K562 (cell line): ENCODE measurements at regions not wholly inside any gene's neighbourhood (a gene's known extent, or its start where the extent isn't known, plus 50 kb on each side); places are given as distances from the start of the nearest gene placed in this dataset.

ENCODE experiments used
- ATAC-seq: fragments of 200-7000 bp; cut with Tn5 transposase; 3 replicates; pipeline ENCODE4 v1.9.1; 2020; ENCODE audit warnings: moderate library complexity
- BruUV-seq: library from RNA; stranded (reverse); fragments of 400-500 nt; replicated peaks from 2 replicates; lab custom pipeline; 2021; lab: Mats Ljungman, UMichigan
- CTCF ChIA-PET: fragments of 300-600 bp; formaldehyde crosslinking; extraction: SDS; loops from one replicate; lab custom pipeline; 2021; ENCODE audit warnings: low intra/inter-chr PET ratio; lab: Yijun Ruan, JAX
- POLR2A ChIA-PET: fragments of 300-600, 350-650 bp; sonication (Branson Sonifier 250); formaldehyde crosslinking; extraction: SDS; loops from one replicate; lab custom pipeline; 2021; ENCODE audit warnings: antibody characterized with exemption, inconsistent platforms; lab: Yijun Ruan, JAX
- DNase-seq, 4 experiments: peaks; one replicate each; pipeline versions ENCODE4 v3.0.0 to v3.0.0-alpha.2; 2011 to 2018; ENCODE audit warnings: low spot score in 3 of 4, mixed read lengths in 3 of 4; ENCODE audit errors: extremely low read depth in 1 of 4
- FAIRE-seq: peaks from 2 replicates; lab custom pipeline; 2011; peaks lifted over from hg19 to GRCh38; lab: Jason Lieb, UNC
- H2AFZ ChIP-seq: 2 replicates; pipeline ENCODE4 v1.6.0; 2011; ENCODE audit warnings: low read depth, low read length, control low read depth, inconsistent platforms
- H3K27ac ChIP-seq: fragments of 200-600 bp; 3 replicates; pipeline ENCODE4 v1.8.0; 2011; ENCODE audit warnings: low read depth, mild to moderate bottlenecking, control low read depth, inconsistent platforms, low read length, moderate library complexity, mixed read lengths; ENCODE audit errors: extremely low read depth
- H3K27me3 ChIP-seq, 2 experiments: fragments of 300-600 bp in 1 of 2; 2 replicates in 1 of 2; 3 replicates in 1 of 2; pipeline versions ENCODE4 v1.6.0 to v1.8.0; 2011; ENCODE audit warnings: inconsistent platforms in 2 of 2, low read length in 2 of 2, mild to moderate bottlenecking in 1 of 2, mixed read lengths in 1 of 2, moderate library complexity in 1 of 2; ENCODE audit not compliant: control insufficient read depth in 2 of 2, insufficient read depth in 2 of 2
- H3K36me3 ChIP-seq: fragments of 300-600 bp; 3 replicates; pipeline ENCODE4 v1.8.0; 2011; ENCODE audit warnings: mild to moderate bottlenecking, low read length, inconsistent platforms; ENCODE audit not compliant: control insufficient read depth, insufficient read depth
- H3K4me1 ChIP-seq, 2 experiments: fragments of 200-600 bp in 1 of 2; replicated peaks in 1 of 2; 2 replicates in 1 of 2; 3 replicates in 1 of 2; pipeline versions ENCODE4 v1.5.1 to v1.8.0; 2011; ENCODE audit warnings: inconsistent platforms in 2 of 2, low read length in 2 of 2, mild to moderate bottlenecking in 1 of 2, mixed read lengths in 1 of 2, moderate library complexity in 1 of 2; ENCODE audit not compliant: control insufficient read depth in 2 of 2, insufficient read depth in 2 of 2
- H3K4me2 ChIP-seq: 2 replicates; pipeline ENCODE4 v1.6.1; 2011; ENCODE audit warnings: low read length, control low read depth, inconsistent platforms, mixed read lengths; ENCODE audit not compliant: insufficient read depth
- H3K4me3 ChIP-seq: fragments of 200-600 bp; sonication (generic), shearing (Covaris generic); 2 replicates; pipeline ENCODE4 v1.5.1; 2016; ENCODE audit warnings: control low read depth, inconsistent platforms
- H3K79me2 ChIP-seq: fragments of 200-600 bp; 3 replicates; pipeline ENCODE4 v1.8.0; 2011; ENCODE audit warnings: low read length, inconsistent platforms; ENCODE audit not compliant: control insufficient read depth, insufficient read depth
- H3K9ac ChIP-seq, 2 experiments: 2 replicates each; pipeline versions ENCODE4 v1.6.0 to v1.6.1; 2011; ENCODE audit warnings: low read depth in 2 of 2, low read length in 2 of 2, control low read depth in 1 of 2, inconsistent platforms in 1 of 2, mild to moderate bottlenecking in 1 of 2, mixed read lengths in 1 of 2; ENCODE audit not compliant: insufficient read depth in 1 of 2
- H3K9me1 ChIP-seq: one replicate; pipeline ENCODE4 v1.6.0; 2011; ENCODE audit warnings: inconsistent platforms, mild to moderate bottlenecking, low read length, moderate library complexity; ENCODE audit not compliant: control insufficient read depth, insufficient read depth
- H3K9me3 ChIP-seq: replicated peaks from 2 replicates; pipeline ENCODE4 v1.5.1; 2011; ENCODE audit warnings: low read depth, low read length, inconsistent platforms; ENCODE audit not compliant: control insufficient read depth, insufficient read depth
- H4K20me1 ChIP-seq: replicated peaks from 2 replicates; pipeline ENCODE4 v1.6.1; 2011; ENCODE audit warnings: low read length, inconsistent platforms, mixed read lengths; ENCODE audit not compliant: control insufficient read depth, insufficient read depth
- ARHGAP35 ChIP-seq: fragments of 450-650 bp; IDR thresholded peaks from 2 replicates; pipeline ENCODE4 v1.6.1; 2018; ENCODE audit not compliant: partially characterized antibody
- GATA2 ChIP-seq: sonication (generic); formaldehyde crosslinking; IDR thresholded peaks from 2 replicates; pipeline ENCODE4 v1.4.0; 2020; ENCODE audit warnings: mild to moderate bottlenecking, missing genetic modification reagents
- LCOR ChIP-seq: sonication (generic); formaldehyde crosslinking; IDR thresholded peaks from 2 replicates; pipeline ENCODE4 v1.8.0; 2022; ENCODE audit warnings: mild to moderate bottlenecking, missing genetic modification reagents
- POLR2AphosphoS2 ChIP-seq: IDR thresholded peaks from 2 replicates; pipeline ENCODE4 v1.6.1; 2012; ENCODE audit warnings: low read length, improper control_type of control experiment
- RBM14 ChIP-seq: fragments of 200-400 bp; formaldehyde crosslinking; IDR thresholded peaks from 2 replicates; pipeline ENCODE4 v1.6.1; 2018; ENCODE audit warnings: low read depth, mild to moderate bottlenecking, low read length, moderate library complexity, borderline replicate concordance; ENCODE audit not compliant: insufficient read depth
- TCFL5 ChIP-seq: fragments of 250-450 bp; sonication (Bioruptor Pico); conservative IDR thresholded peaks from 2 replicates; pipeline ENCODE4 v1.6.1; 2021; ENCODE audit warnings: mild to moderate bottlenecking, moderate library complexity, matching md5 sums
- TRIM24 ChIP-seq, 2 experiments: fragments of 450-650 bp; IDR thresholded peaks; 2 replicates each; pipeline ENCODE4 v1.6.1; 2016
- ZNF354B ChIP-seq: fragments of 250-450 bp; sonication (Bioruptor Pico); IDR thresholded peaks from 2 replicates; pipeline ENCODE4 v1.4.0; 2020
- WGBS: fragments of 100-300 bp; shearing (Covaris generic); methylation state at CpG from one replicate; pipeline ENCODE4 v1.1.6; 2016; ENCODE audit warnings: low coverage, mixed read lengths; ENCODE audit not compliant: insufficient coverage; ENCODE audit errors: missing lambda C conversion rate; 5-methylcytosine and 5-hydroxymethylcytosine counted together
- in situ Hi-C: fragments of 300-500 bp; cut with MboI; formaldehyde crosslinking; loops from 4 replicates; pipeline ENCODE4 v1.15.0; 2018; ENCODE audit warnings: inconsistent platforms, mixed read lengths
- intact Hi-C: fragments of 100-400 bp; cut with micrococcal nuclease; formaldehyde crosslinking; loops from 2 replicates; pipeline ENCODE4 v1.14.2; 2022
- TF ChIP-seq, protein P1 (sequence below): fragments of 250-450 bp; sonication (Bioruptor Pico); IDR thresholded peaks from 2 replicates; pipeline ENCODE4 v1.4.0; 2020; ENCODE audit warnings: mild to moderate bottlenecking, moderate library complexity
- TF ChIP-seq, protein P2 (sequence below): fragments of 200-400 bp; formaldehyde crosslinking; IDR thresholded peaks from 2 replicates; pipeline ENCODE4 v1.6.1; 2017; ENCODE audit warnings: mild to moderate bottlenecking, low read depth, low read length, moderate library complexity
- TF ChIP-seq, protein P3 (sequence below): IDR thresholded peaks from 2 replicates; pipeline ENCODE4 v1.6.1; 2014; ENCODE audit warnings: antibody characterized with exemption
- TF ChIP-seq, protein P4 (sequence below): fragments of 250-450 bp; sonication (Bioruptor Pico); IDR thresholded peaks from 2 replicates; pipeline ENCODE4 v1.8.0; 2022; ENCODE audit warnings: moderate library complexity, mild to moderate bottlenecking, inconsistent platforms
- TF ChIP-seq, protein P5 (sequence below): fragments of 450-650 bp; formaldehyde crosslinking; IDR thresholded peaks from 2 replicates; pipeline ENCODE4 v1.4.0; 2020; ENCODE audit warnings: mild to moderate bottlenecking, moderate library complexity

DNA sequence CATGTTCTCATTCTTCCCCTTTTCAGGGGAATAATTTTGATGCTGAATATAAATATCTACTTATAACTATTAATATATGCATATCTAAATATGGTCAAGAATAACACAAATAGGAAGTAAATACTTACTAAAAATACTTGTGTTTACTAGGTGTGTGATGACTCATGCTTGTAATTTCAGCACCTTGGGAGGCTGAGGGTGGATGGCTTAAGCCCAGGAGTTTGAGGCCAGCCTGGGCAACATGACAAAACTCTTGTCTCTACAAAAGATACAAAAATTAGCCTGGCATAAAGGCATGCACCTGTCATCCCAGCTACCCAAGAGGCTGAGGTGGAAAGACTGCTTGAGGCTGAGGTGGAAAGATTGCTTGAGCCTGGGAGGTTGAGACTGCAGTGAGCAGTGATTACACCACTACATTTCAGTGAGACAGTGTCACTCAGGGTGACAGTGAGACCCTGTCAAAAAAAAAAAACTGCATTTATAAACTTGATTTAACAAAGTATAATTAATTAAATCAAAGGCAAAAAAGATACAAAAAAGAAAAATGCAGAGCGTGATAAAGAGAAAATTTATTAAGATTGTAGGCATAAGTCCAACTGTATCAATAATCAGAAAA is 703.1 kb upstream of the VRK2 start:
- Histone ChIP-seq H3K9me1 (no peaks in the 10 kb centered on the region), H3K4me1 (no peaks in the 10 kb centered on the region), H3K9ac (no peak overlapping the region), H3K27me3 (no peaks in the 10 kb centered on the region), H2AFZ (no peak overlapping the region), H3K27ac (no peak overlapping the region), H3K4me2 (no peak overlapping the region), H3K9me3 (no peaks in the 10 kb centered on the region), H3K79me2 (no peaks in the 10 kb centered on the region), H3K36me3 (no peaks in the 10 kb centered on the region), H4K20me1 (no peaks in the 10 kb centered on the region), H3K4me3 (no peak overlapping the region)
- ChIA-PET CTCF (no interaction called here), POLR2A (no interaction called here)
- intact Hi-C loops (no loop called here), in situ Hi-C loops (no loop called here)
- DNase-seq (no peak), FAIRE-seq (no peak), ATAC-seq (no peak)
- WGBS = 0% methylated on average over 1 of the region's 1 CpG
- BruUV-seq = no TSS peak
- TF ChIP-seq ZNF354B (CRISPR knock-in tag) (no peak), ARHGAP35 (no peak), TCFL5 (CRISPR knock-in tag) (no peak), RBM14 (no peak), GATA2 (CRISPR knock-in tag) (no peak), LCOR (CRISPR knock-in tag) (no peak), TRIM24 (IDR thresholded peaks at IDR 0.05) (no peak), POLR2AphosphoS2 (no peak)
- TF ChIP-seq, protein P1, sequence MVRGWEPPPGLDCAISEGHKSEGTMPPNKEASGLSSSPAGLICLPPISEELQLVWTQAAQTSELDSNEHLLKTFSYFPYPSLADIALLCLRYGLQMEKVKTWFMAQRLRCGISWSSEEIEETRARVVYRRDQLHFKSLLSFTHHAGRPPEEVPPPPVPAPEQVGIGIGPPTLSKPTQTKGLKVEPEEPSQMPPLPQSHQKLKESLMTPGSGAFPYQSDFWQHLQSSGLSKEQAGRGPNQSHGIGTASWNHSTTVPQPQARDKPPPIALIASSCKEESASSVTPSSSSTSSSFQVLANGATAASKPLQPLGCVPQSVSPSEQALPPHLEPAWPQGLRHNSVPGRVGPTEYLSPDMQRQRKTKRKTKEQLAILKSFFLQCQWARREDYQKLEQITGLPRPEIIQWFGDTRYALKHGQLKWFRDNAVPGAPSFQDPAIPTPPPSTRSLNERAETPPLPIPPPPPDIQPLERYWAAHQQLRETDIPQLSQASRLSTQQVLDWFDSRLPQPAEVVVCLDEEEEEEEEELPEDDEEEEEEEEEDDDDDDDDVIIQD (CRISPR knock-in tag) = no peak
- TF ChIP-seq, protein P2, sequence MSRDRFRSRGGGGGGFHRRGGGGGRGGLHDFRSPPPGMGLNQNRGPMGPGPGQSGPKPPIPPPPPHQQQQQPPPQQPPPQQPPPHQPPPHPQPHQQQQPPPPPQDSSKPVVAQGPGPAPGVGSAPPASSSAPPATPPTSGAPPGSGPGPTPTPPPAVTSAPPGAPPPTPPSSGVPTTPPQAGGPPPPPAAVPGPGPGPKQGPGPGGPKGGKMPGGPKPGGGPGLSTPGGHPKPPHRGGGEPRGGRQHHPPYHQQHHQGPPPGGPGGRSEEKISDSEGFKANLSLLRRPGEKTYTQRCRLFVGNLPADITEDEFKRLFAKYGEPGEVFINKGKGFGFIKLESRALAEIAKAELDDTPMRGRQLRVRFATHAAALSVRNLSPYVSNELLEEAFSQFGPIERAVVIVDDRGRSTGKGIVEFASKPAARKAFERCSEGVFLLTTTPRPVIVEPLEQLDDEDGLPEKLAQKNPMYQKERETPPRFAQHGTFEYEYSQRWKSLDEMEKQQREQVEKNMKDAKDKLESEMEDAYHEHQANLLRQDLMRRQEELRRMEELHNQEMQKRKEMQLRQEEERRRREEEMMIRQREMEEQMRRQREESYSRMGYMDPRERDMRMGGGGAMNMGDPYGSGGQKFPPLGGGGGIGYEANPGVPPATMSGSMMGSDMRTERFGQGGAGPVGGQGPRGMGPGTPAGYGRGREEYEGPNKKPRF = no peak
- TF ChIP-seq, protein P3, sequence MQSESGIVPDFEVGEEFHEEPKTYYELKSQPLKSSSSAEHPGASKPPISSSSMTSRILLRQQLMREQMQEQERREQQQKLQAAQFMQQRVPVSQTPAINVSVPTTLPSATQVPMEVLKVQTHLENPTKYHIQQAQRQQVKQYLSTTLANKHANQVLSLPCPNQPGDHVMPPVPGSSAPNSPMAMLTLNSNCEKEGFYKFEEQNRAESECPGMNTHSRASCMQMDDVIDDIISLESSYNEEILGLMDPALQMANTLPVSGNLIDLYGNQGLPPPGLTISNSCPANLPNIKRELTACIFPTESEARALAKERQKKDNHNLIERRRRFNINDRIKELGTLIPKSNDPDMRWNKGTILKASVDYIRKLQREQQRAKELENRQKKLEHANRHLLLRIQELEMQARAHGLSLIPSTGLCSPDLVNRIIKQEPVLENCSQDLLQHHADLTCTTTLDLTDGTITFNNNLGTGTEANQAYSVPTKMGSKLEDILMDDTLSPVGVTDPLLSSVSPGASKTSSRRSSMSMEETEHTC = no peak
- TF ChIP-seq, protein P4, sequence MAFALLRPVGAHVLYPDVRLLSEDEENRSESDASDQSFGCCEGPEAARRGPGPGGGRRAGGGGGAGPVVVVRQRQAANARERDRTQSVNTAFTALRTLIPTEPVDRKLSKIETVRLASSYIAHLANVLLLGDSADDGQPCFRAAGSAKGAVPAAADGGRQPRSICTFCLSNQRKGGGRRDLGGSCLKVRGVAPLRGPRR (CRISPR knock-in tag) = no peak
- TF ChIP-seq, protein P5, sequence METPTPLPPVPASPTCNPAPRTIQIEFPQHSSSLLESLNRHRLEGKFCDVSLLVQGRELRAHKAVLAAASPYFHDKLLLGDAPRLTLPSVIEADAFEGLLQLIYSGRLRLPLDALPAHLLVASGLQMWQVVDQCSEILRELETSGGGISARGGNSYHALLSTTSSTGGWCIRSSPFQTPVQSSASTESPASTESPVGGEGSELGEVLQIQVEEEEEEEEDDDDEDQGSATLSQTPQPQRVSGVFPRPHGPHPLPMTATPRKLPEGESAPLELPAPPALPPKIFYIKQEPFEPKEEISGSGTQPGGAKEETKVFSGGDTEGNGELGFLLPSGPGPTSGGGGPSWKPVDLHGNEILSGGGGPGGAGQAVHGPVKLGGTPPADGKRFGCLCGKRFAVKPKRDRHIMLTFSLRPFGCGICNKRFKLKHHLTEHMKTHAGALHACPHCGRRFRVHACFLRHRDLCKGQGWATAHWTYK (CRISPR knock-in tag) = no peak
